NCI-H2171 treated with DMSO at 0.1 percent for 48 hours (cell line): ENCODE measurements at regions not wholly inside any gene's neighbourhood (a gene's known extent, or its start where the extent isn't known, plus 50 kb on each side); places are given as distances from the start of the nearest gene placed in this dataset.

Source experiments
- DNase-seq: peaks from one replicate; lab custom pipeline; 2025; lab: John Stamatoyannopoulos, UW

DNA sequence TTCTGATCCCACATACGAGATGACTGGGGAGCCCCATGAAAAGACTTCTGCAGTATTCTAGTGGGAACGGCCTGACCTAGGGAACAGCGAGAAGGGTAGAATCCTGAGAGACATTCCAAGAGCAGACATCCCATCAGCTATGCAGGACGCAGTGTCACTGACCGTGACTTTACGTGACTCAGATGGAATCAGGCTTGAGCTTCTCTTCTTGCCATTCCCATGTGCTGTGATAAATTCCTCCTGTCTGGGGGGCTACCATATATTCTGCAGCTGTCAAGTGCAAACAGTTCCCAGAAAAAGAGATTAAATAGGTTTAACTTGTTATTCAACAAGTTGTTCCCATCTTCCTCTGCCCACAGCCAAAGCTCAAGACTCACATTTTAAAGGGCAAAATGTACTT lies 73.1 kb upstream of the PDE1C start:
- DNase-seq: no peak

DNA sequence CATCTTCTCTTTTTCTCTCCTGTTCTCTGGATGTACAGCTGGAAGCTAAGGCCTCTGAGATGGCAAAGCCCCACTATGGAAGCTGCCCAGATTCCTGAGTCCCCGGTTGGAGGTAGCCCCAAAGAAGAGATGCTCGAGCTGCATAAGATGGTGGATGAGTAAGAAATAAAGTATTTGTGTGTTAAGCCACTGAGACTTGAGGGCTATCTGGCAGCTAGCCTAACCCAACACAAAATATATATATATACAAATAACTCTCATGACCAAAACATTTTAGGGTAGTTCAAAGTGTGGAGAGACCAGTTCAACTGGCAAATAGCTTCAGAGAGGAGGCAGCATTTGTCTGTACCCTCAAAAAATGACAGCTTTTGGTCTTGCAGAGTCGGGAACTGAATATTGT lies 72.4 kb upstream of the PDE1C start:
- no peak for DNase-seq

DNA sequence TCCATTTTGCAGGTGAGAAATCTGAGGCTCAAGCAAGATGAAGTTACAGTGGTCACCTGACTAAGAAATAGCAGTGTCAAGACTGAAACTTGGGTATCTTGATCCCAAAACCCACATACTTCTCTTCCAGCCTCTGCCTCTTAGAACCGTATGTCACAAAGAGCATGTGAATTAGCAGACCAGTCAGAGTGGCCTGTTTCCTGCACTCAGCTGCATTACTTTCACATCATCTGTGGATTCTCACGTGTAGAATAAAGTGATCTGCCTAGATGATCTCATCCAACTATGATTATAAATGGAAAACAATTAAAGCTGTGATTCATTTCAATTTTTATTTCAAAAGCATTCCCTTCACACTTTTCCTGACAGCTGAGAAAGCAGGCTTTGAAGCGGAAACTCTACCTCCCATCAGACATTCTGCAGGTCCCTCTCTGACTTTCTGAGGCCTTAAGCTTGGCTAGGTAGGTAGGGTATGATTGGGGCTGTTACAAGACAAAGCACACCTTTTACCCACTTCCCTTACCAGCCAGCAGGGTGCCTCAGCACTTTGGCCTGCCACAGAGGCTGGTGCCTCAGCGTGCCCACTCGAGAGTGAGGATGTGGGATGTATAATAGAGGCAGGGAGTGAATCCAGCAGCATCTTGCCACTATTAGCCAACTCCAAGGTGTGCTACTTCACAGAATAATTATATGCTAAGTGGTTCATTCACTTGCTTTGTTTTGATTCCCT lies 70.2 kb upstream of the PDE1C start:
- DNase-seq: no peak

DNA sequence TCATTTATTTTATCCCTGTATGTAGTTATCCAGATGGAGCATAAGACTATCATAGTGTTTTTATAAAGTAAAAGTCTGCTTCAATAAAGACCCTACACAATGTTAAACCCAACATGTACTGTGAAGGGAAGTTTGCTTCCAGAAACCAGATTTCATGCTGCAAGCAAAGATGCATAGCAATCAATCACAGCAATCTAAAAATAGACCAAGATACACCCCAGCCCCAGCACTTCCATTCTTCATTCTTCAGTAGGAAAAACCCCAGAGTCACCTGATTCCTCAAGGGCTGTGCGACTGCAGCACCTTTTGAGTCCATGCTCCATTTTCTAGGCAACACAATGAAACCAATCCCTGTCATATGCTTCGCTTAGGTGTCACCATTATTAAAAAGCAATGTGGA lies 66.9 kb upstream of the PDE1C start:
- DNase-seq: no peak

DNA sequence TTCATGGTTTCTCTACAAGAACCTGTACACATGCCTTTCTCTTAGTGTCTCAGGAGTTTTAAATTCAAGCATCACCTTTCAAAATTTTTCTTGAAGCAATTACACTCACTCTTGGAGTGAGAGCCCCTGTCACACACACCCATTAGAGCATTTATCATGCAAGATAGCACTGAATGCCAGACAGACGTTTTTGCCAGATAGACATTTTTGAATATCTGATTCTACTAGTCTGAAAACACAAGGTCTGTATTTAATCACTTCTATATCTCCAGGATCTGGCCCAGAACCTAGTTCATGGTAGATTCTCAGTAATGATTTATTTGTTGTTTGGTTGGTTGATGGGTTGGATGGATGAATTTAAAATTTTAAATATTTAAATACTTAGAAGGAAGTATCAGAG lies 60.9 kb upstream of the PDE1C start:
- no peak for DNase-seq

- peak; percentile 9 for DNase-seq
These were observed 56.6 kb upstream of the PDE1C start for GRCh38 chr7:32126843-32127242.
